GM10266 (cell line): ENCODE measurements at regions not wholly inside any gene's neighbourhood (a gene's known extent, or its start where the extent isn't known, plus 50 kb on each side); places are given as distances from the start of the nearest gene placed in this dataset.

Source experiments
- DNase-seq: peaks from one replicate; pipeline ENCODE4 v3.0.0; 2012; ENCODE audit errors: extremely low spot score
- CTCF ChIP-seq: IDR thresholded peaks from 2 replicates; pipeline ENCODE4 v1.5.1; 2012; ENCODE audit warnings: mild to moderate bottlenecking, low read depth; ENCODE audit not compliant: control insufficient read depth, insufficient read depth; ENCODE audit errors: missing control alignments

GRCh38 chr18:44309185-44309584 lies 371.5 kb upstream of the SETBP1 start:
- TF ChIP-seq CTCF, result no peak
- no peak for DNase-seq

- DNase-seq, result no peak
- TF ChIP-seq CTCF, result no peak
Observed at GRCh38 chr18:44320619-44321460, 359.8 kb upstream of the SETBP1 start.

GRCh38 chr18:44321868-44322590 lies 358.7 kb upstream of the SETBP1 start:
- DNase-seq, result no peak
- no peak for TF ChIP-seq CTCF

DNA sequence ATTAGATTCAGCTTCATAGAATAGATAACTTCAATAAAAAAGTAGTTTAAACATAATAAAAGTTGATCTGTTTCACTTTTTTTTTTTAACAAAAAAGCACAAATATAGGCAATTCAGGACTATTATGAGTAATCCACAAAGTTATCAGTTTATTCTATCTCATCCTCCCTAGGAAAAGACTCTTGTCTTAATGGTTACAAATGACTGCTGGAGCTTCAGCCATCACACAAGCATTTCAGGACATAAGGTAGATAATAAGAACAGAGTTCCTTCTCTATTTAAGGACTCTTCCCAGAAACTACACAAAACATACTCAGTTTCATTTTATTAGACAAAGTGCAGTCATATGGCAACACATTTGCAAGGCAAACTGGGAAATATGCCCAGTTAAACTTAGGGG lies 357.6 kb upstream of the SETBP1 start:
- DNase-seq, result no peak
- TF ChIP-seq CTCF, result no peak

- no peak for TF ChIP-seq CTCF
- no peak for DNase-seq
Observed at GRCh38 chr18:44324361-44324760, 356.3 kb upstream of the SETBP1 start.

GRCh38 chr18:44325903-44326635 lies 354.6 kb upstream of the SETBP1 start:
- DNase-seq, result peak; percentile 7
- peak; percentile 48 for TF ChIP-seq CTCF
